ENCODE measurements at regions not wholly inside any gene's neighbourhood (a gene's known extent, or its start where the extent isn't known, plus 50 kb on each side); places are given as distances from the start of the nearest gene placed in this dataset.
"Not testable (repeated sequence)": the region's sequence is repeated elsewhere in the genome, so short reads cannot be mapped to it uniquely, and the experiment has no call there.

DNA sequence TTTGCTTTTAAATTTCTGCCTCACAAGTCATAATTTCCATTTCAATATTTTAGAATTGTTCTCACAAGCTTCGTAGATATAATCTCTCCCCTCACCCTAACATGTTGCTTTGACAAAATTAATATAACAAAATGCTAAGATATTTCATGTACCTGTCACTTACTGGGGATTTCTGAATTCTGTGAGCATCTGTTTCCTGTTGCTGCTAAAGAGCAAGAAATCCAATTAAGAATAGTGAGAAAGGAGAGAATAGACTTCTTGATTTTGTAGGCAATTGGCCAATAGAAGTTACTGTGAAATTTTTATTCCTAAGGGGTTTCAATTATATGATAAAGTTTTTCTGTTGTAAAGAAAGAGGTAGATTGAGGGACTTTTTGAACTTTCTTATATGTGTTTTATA is 796.5 kb upstream of the ARRDC3 start:
- TF ChIP-seq, protein P1, sequence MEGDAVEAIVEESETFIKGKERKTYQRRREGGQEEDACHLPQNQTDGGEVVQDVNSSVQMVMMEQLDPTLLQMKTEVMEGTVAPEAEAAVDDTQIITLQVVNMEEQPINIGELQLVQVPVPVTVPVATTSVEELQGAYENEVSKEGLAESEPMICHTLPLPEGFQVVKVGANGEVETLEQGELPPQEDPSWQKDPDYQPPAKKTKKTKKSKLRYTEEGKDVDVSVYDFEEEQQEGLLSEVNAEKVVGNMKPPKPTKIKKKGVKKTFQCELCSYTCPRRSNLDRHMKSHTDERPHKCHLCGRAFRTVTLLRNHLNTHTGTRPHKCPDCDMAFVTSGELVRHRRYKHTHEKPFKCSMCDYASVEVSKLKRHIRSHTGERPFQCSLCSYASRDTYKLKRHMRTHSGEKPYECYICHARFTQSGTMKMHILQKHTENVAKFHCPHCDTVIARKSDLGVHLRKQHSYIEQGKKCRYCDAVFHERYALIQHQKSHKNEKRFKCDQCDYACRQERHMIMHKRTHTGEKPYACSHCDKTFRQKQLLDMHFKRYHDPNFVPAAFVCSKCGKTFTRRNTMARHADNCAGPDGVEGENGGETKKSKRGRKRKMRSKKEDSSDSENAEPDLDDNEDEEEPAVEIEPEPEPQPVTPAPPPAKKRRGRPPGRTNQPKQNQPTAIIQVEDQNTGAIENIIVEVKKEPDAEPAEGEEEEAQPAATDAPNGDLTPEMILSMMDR (IDR thresholded peaks at IDR 0.05) = no peak
- TF ChIP-seq ZFX (IDR thresholded peaks at IDR 0.05; ENCODE audit: borderline replicate concordance) = no peak

DNA sequence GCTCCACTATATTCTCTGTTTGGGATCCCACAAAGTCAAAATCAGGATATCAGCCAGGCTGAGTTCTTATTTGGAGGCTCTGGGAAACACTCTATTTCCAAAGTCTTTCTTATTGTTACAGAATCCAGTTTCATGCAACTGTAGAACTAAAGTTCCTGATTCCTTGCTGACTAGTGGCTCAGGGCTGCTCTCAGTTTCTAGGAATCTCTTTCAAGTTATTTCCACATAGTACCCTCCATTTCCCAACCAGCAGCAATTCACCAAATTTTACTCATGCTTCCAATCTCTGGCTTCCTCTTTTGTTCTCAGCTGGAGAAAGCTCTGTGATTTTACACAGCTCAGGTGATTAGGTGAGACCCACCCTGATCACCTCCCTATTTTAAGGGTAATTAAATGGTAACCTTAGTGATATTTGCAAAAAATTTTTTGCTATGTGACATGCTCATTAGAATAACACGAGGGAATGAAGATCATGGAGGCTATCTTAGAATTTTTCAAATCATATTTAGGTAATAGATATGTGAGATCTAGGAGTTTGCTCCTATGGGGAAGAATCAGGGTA is 794.9 kb upstream of the ARRDC3 start:
- TF ChIP-seq ZFX (IDR thresholded peaks at IDR 0.05; ENCODE audit: borderline replicate concordance) = no peak
- TF ChIP-seq, protein P1 (IDR thresholded peaks at IDR 0.05) = no peak
- no peak overlapping the region for H3K27ac ChIP-seq

More for the DNA sequence above, 796.5 kb upstream of the ARRDC3 start:
- H3K27ac ChIP-seq = no peak overlapping the region

DNA sequence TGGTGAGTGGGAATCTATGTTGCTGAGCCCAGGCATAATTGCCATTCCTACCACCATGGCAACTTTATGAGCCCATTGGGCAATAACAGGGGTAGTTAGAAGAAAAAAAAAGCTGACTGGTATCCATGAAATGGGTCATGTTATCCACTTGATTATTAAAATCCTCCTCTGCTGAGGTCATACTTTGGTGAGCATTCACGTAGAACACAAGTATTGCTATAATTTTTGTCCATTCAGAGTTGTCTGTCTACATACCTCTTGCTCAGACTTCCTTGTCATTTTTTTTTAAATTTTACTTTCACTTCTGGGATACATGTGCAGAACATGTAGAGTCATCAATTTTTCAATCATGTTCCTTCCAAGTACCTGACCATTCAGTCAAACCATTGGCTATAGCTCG is 780.8 kb upstream of the ARRDC3 start:
- H3K27ac ChIP-seq = no peak overlapping the region
- TF ChIP-seq ZFX (IDR thresholded peaks at IDR 0.05; ENCODE audit: borderline replicate concordance) = no peak
- TF ChIP-seq, protein P1 (IDR thresholded peaks at IDR 0.05) = no peak

DNA sequence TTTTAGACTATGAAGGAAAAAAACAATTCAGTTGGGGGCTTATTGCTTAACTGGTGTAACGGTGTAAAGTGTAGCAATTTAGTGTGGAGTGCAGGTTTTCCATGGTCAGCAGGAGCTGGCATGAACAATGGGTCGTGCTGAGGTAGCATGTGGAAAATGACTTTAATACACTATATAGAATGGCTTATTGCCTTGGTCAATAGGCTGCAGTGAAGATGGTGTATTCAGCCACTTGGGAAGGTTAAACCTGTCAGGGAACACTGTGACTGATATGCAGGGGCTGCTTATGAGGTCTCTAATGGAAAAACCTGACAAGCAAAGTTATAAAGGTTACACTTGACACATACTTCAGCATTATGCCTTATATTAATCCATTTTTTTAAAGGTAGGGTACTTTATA is 764.7 kb upstream of the ARRDC3 start:
- H3K27ac ChIP-seq = no peak overlapping the region
- TF ChIP-seq ZFX (IDR thresholded peaks at IDR 0.05; ENCODE audit: borderline replicate concordance) = no peak
- TF ChIP-seq, protein P1 (IDR thresholded peaks at IDR 0.05) = no peak

DNA sequence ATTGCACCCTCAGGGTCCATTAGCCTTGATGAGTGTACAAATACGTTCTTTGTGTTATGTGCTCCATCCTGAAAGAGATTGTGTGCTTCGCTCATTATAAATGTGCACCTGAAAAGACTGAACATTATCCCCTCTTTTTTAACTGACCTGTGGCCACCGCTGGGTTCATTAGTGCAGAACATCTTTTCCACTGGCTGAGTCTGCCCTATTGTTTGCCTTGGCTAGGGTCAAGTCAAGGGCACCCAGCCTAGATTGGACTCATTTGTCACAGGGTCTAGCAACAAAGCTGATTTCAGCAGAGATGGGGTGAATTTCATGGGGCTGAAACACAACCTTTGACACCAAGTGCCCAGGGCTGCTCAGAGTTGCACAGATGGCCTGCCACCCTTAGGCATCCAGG is 764.1 kb upstream of the ARRDC3 start:
- H3K27ac ChIP-seq = no peak overlapping the region
- no peak for TF ChIP-seq ZFX (IDR thresholded peaks at IDR 0.05; ENCODE audit: borderline replicate concordance)
- TF ChIP-seq, protein P1 (IDR thresholded peaks at IDR 0.05) = no peak

DNA sequence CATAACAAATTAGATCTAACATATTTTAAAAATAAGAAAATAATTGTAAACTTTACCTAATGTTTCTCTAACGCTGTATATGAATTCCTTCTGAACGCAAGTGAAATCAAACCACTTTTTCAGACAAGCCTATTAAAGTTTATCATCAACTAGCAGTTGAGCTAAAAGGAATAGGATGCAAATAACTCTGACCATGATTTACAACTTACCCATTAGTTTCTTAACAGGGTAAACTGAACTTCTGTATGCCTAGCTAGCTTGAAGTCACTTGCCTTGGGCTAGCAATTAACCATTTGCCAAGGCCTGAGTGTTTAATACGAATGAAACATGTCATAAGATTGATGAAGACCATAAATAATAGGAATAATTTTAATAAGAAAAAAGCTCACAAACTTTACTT is 762.7 kb upstream of the ARRDC3 start:
- H3K27ac ChIP-seq = no peak overlapping the region
- no peak for TF ChIP-seq ZFX (IDR thresholded peaks at IDR 0.05; ENCODE audit: borderline replicate concordance)
- TF ChIP-seq, protein P1 (IDR thresholded peaks at IDR 0.05) = no peak

DNA sequence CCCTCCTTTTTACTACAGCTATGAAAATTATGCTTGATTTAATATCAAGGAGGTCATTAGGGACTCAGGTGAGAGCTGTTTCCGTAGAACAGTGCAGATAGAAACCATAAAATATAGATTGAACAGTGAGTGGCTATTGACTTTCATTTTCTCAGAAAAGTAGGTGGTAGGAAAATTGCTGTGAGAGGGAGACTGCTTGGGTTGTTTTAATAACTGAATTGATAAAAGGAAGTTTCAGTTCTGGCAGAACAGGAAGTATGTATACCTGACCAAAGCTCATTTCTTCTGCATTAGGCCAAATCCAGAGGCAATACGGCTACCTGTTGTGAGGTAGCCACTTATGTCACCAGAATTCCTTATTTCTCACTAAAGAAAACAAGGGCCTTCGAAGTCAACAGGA is 761.7 kb upstream of the ARRDC3 start:
- TF ChIP-seq, protein P1 (IDR thresholded peaks at IDR 0.05) = no peak
- no peak for TF ChIP-seq ZFX (IDR thresholded peaks at IDR 0.05; ENCODE audit: borderline replicate concordance)
- no peak overlapping the region for H3K27ac ChIP-seq

DNA sequence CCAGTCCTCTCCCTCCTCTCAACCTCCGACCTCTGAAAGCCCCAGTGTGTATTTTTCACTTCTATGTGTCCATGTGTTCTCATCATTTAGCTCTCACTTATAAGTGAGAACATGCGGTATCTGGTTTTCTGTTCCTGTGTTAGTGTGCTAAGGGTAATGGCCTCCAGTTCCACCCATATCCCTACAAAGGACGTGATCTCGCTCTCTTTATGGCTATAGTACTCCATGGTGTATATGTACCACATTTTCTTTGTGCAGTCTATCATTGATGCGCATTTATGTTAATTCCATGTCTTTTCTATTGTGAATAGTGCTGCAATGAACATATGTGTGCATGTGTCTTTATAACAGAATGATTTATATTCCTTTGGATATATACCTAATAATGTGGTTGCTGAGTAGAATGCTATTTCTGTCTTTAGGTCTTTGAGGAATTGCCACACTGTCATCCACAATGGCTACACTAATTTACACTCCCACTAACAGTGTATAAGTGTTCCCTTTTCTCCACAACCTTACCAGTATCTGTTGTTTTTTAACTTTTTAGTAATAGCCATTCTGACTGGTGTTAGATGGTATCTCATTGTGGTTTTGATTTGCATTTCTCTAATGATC is 749.3 kb upstream of the ARRDC3 start:
- not testable (repeated sequence) for H3K27ac ChIP-seq
